ENCODE measurements at regions not wholly inside any gene's neighbourhood (a gene's known extent, or its start where the extent isn't known, plus 50 kb on each side); places are given as distances from the start of the nearest gene placed in this dataset.

DNA sequence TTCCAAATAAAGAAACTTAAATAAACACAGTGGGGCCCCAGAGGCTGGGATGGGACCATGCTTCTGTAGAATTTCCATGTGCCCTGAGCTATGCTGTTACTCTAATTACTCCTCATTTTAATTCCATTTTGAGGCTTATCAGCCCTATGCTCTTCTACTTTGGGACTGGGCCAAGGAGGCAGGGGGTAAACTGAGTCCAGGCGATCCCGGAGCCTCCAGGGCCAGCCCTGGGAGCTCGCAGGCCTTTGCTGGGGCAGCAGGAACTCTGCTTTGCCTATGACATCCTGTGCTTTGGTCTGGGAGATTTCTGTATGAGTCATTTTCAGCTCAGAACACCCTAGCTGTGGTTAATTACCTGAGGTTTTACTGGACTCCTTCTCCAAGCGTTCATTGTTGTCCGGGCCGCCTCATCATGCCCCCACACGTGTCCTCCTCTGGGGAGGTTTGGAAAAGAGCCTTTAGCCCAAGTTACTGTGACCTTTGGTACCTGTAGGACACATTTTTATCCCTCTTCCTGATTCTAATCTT is 95.7 kb downstream of the RHOU start:
- TF ChIP-seq POLR2A (IDR thresholded peaks at IDR 0.05; ENCODE audit: low read depth, low read length) (no peak), POLR2AphosphoS5 (IDR thresholded peaks at IDR 0.05; ENCODE audit: low read depth, low read length) (no peak), SPI1 (IDR thresholded peaks at IDR 0.05; ENCODE audit: low read depth, low read length) (no peak), TAF1 (IDR thresholded peaks at IDR 0.05; ENCODE audit: low read depth, low read length) (no peak), PAX5 (IDR thresholded peaks at IDR 0.05; ENCODE audit: insufficient read depth, low read length, severe bottlenecking) (no peak), POU2F2 (IDR thresholded peaks at IDR 0.05; ENCODE audit: low read depth, low read length) (no peak)

All from GM12891 (cell line).